Osteoblast (primary cell): ENCODE measurements at regions not wholly inside any gene's neighbourhood (a gene's known extent, or its start where the extent isn't known, plus 50 kb on each side); places are given as distances from the start of the nearest gene placed in this dataset. TPM values are rescaled to one million over a fixed set of nuclear protein-coding genes. Genes with fewer than 3 reads are reported as not detected.
A peak's percentile ranks its signal among the peaks of the same experiment; 100 is the strongest.

Experiments
- DNase-seq: peaks from one replicate; pipeline ENCODE4 v3.0.0; 2011; ENCODE audit warnings: low spot score, mixed read lengths; ENCODE audit not compliant: insufficient read length; ENCODE audit errors: missing footprints
- H2AFZ ChIP-seq: 2 replicates; pipeline ENCODE4 v1.6.0; 2011; ENCODE audit warnings: mild to moderate bottlenecking, low read length
- H3K27ac ChIP-seq: 2 replicates; pipeline ENCODE4 v1.5.1; 2011; ENCODE audit warnings: mild to moderate bottlenecking, low read depth, low read length, moderate library complexity
- H3K27me3 ChIP-seq: 2 replicates; pipeline ENCODE4 v1.6.0; 2012; ENCODE audit warnings: mild to moderate bottlenecking, control low read depth, inconsistent platforms, low read length, moderate library complexity; ENCODE audit not compliant: insufficient read depth
- H3K36me3 ChIP-seq: 2 replicates; pipeline ENCODE4 v1.5.1; 2011; ENCODE audit warnings: mild to moderate bottlenecking, low read length, control low read depth, moderate library complexity; ENCODE audit not compliant: insufficient read depth
- H3K4me1 ChIP-seq: 2 replicates; pipeline ENCODE4 v1.5.1; 2011; ENCODE audit warnings: mild to moderate bottlenecking, low read length, control low read depth, moderate library complexity; ENCODE audit not compliant: insufficient read depth
- H3K4me2 ChIP-seq: 2 replicates; pipeline ENCODE4 v1.6.0; 2011; ENCODE audit warnings: mild to moderate bottlenecking, low read length; ENCODE audit not compliant: insufficient read depth
- H3K4me3 ChIP-seq: fragments of 200-600 bp; sonication (generic); 3 replicates; pipeline ENCODE4 v1.5.1; 2012; ENCODE audit warnings: mild to moderate bottlenecking, low read length, inconsistent platforms; ENCODE audit not compliant: insufficient read depth
- H3K79me2 ChIP-seq: 2 replicates; pipeline ENCODE4 v1.6.0; 2012; ENCODE audit warnings: mild to moderate bottlenecking, low read length, control low read depth, inconsistent platforms; ENCODE audit not compliant: insufficient read depth
- H3K9me3 ChIP-seq: 2 replicates; pipeline ENCODE4 v1.5.1; 2011; ENCODE audit warnings: low read depth, low read length, control low read depth
- H4K20me1 ChIP-seq: 2 replicates; pipeline ENCODE4 v1.6.0; 2012; ENCODE audit warnings: mild to moderate bottlenecking, low read length, control low read depth; ENCODE audit not compliant: insufficient read depth
- CTCF ChIP-seq: IDR thresholded peaks from 2 replicates; pipeline ENCODE4 v1.5.1; 2011; ENCODE audit warnings: mild to moderate bottlenecking, low read depth, low read length, moderate library complexity; ENCODE audit errors: extremely low read depth
- small RNA-seq: library from RNA; depleted of rRNA; stranded (forward); fragments of <200 nt; gene quantifications from one replicate; pipeline ENCODE3, GENCODE V24; 2012

GRCh38 chr11:50412832-50413231, 380.2 kb downstream of the OR4C45 start:
- no peaks in the 10 kb centered on the region for H3K27me3 ChIP-seq
- DNase-seq: peak; percentile 1
- H3K4me2 ChIP-seq: no peak overlapping the region
- no peak overlapping the region for H3K4me3 ChIP-seq
- H3K27ac ChIP-seq: no peak overlapping the region
- TF ChIP-seq CTCF: no peak
- no peaks in the 10 kb centered on the region for H3K79me2 ChIP-seq
- H3K36me3 ChIP-seq: no peaks in the 10 kb centered on the region
- H3K4me1 ChIP-seq: no peaks in the 10 kb centered on the region
- H4K20me1 ChIP-seq: no peaks in the 10 kb centered on the region
- H2AFZ ChIP-seq: no peak overlapping the region
- H3K9me3 ChIP-seq: peaks cover 10% of the 10 kb centered on the region

DNA sequence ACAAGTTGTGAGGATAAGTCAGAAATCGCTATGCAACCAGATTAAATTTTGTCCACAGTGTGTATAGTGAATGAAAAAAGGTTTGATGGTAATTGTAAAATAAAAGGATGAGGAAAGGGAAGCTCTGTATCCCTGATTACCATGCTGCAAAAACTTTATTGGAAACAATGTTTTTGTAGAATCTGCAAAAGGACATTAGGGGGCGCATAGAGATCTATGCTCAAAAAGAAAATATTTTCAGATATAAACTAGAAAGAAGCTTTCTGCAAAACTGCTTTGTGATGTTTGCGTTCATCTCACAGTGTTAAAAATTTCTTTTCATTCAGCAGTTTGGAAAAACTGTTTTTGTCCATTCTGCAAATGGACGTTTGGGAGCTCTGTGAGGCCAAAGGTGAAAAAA, 390.5 kb downstream of the OR4C45 start:
- H3K79me2 ChIP-seq: no peaks in the 10 kb centered on the region
- no peak for DNase-seq
- no peak for TF ChIP-seq CTCF

More for the DNA sequence above, 390.5 kb downstream of the OR4C45 start:
- H3K4me2 ChIP-seq: no peak overlapping the region
- no peak overlapping the region for H3K27ac ChIP-seq
- H3K36me3 ChIP-seq: no peaks in the 10 kb centered on the region
- H3K4me3 ChIP-seq: no peak overlapping the region
- H3K9me3 ChIP-seq: no peaks in the 10 kb centered on the region
- no peaks in the 10 kb centered on the region for H4K20me1 ChIP-seq
- H3K27me3 ChIP-seq: no peaks in the 10 kb centered on the region
- no peaks in the 10 kb centered on the region for H3K4me1 ChIP-seq
- H2AFZ ChIP-seq: no peak overlapping the region

Small RNA genes lying in the stretch of these regions (small RNA-seq; reads per million reads assigned to genes)
- not detected for gene AC109635.3
